MM.1S (cell line): ENCODE measurements at regions not wholly inside any gene's neighbourhood (a gene's known extent, or its start where the extent isn't known, plus 50 kb on each side); places are given as distances from the start of the nearest gene placed in this dataset.

ENCODE experiments used
- CTCF ChIP-seq: fragments of 300-600 bp; sonication (generic); IDR thresholded peaks from 2 replicates; pipeline ENCODE4 v1.5.1; 2016; ENCODE audit warnings: antibody characterized with exemption, low read length, mixed read lengths
- EZH2phosphoT487 ChIP-seq: fragments of 300-600 bp; sonication (generic); IDR thresholded peaks from 2 replicates; pipeline ENCODE4 v1.6.1; 2018; ENCODE audit warnings: antibody characterized with exemption, low read length

GRCh38 chr16:51355195-51355594 is 204.1 kb upstream of the SALL1 start:
- TF ChIP-seq CTCF (no peak), EZH2phosphoT487 (no peak)
